ENCODE measurements at regions not wholly inside any gene's neighbourhood (a gene's known extent, or its start where the extent isn't known, plus 50 kb on each side); places are given as distances from the start of the nearest gene placed in this dataset.

DNA sequence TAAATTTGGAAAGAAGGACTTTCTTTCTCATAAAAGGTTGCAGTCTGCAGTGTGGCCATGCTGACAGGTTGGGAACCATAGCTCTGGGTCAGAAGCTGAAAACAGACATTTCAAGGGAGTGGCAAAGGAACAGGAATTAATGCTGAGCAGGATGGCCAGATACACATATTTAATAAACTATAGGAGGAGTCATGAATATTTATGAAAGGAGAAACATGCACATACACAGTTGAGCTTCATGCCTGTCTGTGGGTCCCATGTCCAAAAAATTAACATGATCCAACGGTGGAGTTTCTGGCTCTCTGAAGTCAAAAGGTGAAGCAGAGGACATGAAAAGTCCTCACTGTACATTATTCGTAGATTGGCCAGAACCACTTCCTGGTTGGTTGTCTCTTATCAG, 2556.0 kb downstream of the PCDH9 start:
- Histone ChIP-seq H3K4me3 (ENCODE audit: low read depth, low read length) (no peak overlapping the region), H3K79me2 (ENCODE audit: control insufficient read depth, insufficient read depth, low read length, poor library complexity) (peaks cover 5% of the 10 kb centered on the region), H2BK5ac (ENCODE audit: low read depth, low read length, poor library complexity) (peak overlapping the region; percentile 99), H4K8ac (ENCODE audit: low read depth, low read length) (peak overlapping the region; percentile 80), H3K4ac (ENCODE audit: low read depth, low read length) (peak overlapping the region; percentile 69), H3K36me3 (ENCODE audit: control insufficient read depth in 1 of 2, insufficient read depth in 2 of 2, low read length in 2 of 2) (no peaks in the 10 kb centered on the region), H3K27ac (ENCODE audit: low read depth, low read length) (peak overlapping the region; percentile 89), H3K4me2 (ENCODE audit: low read length) (no peak overlapping the region), H3K9ac (ENCODE audit: low read length) (no peak overlapping the region), H2BK12ac (ENCODE audit: low read length) (peak overlapping the region; percentile 94), H3K9me3 (ENCODE audit: insufficient read depth, low read depth, low read length) (no peaks in the 10 kb centered on the region), H3K4me1 (ENCODE audit: control insufficient read depth in 1 of 2, insufficient read depth in 2 of 2, low read length in 2 of 2) (peaks cover 3% of the 10 kb centered on the region in 2 experiments), H4K91ac (ENCODE audit: low read depth, low read length) (peak overlapping the region; percentile 99), H3K23ac (ENCODE audit: low read length) (no peak overlapping the region), H3K27me3 (ENCODE audit: insufficient read depth, low read length) (no peaks in the 10 kb centered on the region), H3K18ac (ENCODE audit: low read length) (no peak overlapping the region), H2BK120ac (ENCODE audit: insufficient read depth, low read length, poor library complexity) (peak overlapping the region; percentile 95), H2AK5ac (ENCODE audit: low read length) (peak overlapping the region; percentile 89), H3K79me1 (ENCODE audit: low read length) (peaks cover 23% of the 10 kb centered on the region), H4K12ac (ENCODE audit: low read depth, low read length) (peak overlapping the region; percentile 54), H3K14ac (ENCODE audit: low read length) (peak overlapping the region; percentile 92), H2AFZ (ENCODE audit: insufficient read depth, low read length, poor library complexity) (peak overlapping the region; percentile 59)
- WGBS (ENCODE audit: extremely low coverage, insufficient coverage, insufficient read length) = no CpG with 5 or more reads among the region's 2 CpGs
- DNase-seq = no peak

DNA sequence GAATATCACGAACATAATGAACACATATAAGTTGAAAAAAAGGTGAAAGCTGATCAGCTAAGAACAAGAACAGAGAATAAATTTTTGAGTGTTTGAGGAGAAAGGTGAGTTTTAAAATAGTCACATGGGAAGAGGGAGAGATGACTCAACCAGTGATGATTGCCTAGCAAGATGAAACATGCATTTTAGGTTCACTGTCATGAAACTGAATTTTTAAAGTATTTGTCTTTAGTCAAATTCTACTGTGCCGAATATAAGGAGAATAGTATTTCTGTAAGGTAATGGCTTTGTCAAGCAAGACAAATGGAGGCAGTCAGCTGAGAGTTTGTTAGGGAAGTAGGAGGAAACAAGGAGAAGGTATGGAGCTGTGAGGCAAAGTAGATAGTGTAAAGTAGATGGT, 2557.4 kb downstream of the PCDH9 start:
- H2BK5ac ChIP-seq (ENCODE audit: low read depth, low read length, poor library complexity) = no peak overlapping the region
- H3K9ac ChIP-seq (ENCODE audit: low read length) = no peak overlapping the region
- H3K79me1 ChIP-seq (ENCODE audit: low read length) = peaks cover 21% of the 10 kb centered on the region
- no peak overlapping the region for H4K12ac ChIP-seq (ENCODE audit: low read depth, low read length)
- no peak overlapping the region for H4K91ac ChIP-seq (ENCODE audit: low read depth, low read length)
- no peak overlapping the region for H2AFZ ChIP-seq (ENCODE audit: insufficient read depth, low read length, poor library complexity)
- H3K36me3 ChIP-seq (ENCODE audit: control insufficient read depth in 1 of 2, insufficient read depth in 2 of 2, low read length in 2 of 2) = no peaks in the 10 kb centered on the region
- H3K4me2 ChIP-seq (ENCODE audit: low read length) = no peak overlapping the region
- H3K23ac ChIP-seq (ENCODE audit: low read length) = no peak overlapping the region
- H2BK120ac ChIP-seq (ENCODE audit: insufficient read depth, low read length, poor library complexity) = no peak overlapping the region
- no peak overlapping the region for H3K14ac ChIP-seq (ENCODE audit: low read length)
- H3K4ac ChIP-seq (ENCODE audit: low read depth, low read length) = no peak overlapping the region
- no peaks in the 10 kb centered on the region for H3K9me3 ChIP-seq (ENCODE audit: insufficient read depth, low read depth, low read length)
- no peak for DNase-seq
- peaks cover 5% of the 10 kb centered on the region for H3K79me2 ChIP-seq (ENCODE audit: control insufficient read depth, insufficient read depth, low read length, poor library complexity)
- no peak overlapping the region for H2BK12ac ChIP-seq (ENCODE audit: low read length)
- no peak overlapping the region for H3K27ac ChIP-seq (ENCODE audit: low read depth, low read length)
- peaks cover 3% of the 10 kb centered on the region in 2 experiments for H3K4me1 ChIP-seq (ENCODE audit: control insufficient read depth in 1 of 2, insufficient read depth in 2 of 2, low read length in 2 of 2)
- no peak overlapping the region for H3K18ac ChIP-seq (ENCODE audit: low read length)
- H4K8ac ChIP-seq (ENCODE audit: low read depth, low read length) = no peak overlapping the region
- no peaks in the 10 kb centered on the region for H3K27me3 ChIP-seq (ENCODE audit: insufficient read depth, low read length)
- no peak overlapping the region for H2AK5ac ChIP-seq (ENCODE audit: low read length)
- no peak overlapping the region for H3K4me3 ChIP-seq (ENCODE audit: low read depth, low read length)
- WGBS (ENCODE audit: extremely low coverage, insufficient coverage, insufficient read length) = no CpG with 5 or more reads among the region's 2 CpGs

DNA sequence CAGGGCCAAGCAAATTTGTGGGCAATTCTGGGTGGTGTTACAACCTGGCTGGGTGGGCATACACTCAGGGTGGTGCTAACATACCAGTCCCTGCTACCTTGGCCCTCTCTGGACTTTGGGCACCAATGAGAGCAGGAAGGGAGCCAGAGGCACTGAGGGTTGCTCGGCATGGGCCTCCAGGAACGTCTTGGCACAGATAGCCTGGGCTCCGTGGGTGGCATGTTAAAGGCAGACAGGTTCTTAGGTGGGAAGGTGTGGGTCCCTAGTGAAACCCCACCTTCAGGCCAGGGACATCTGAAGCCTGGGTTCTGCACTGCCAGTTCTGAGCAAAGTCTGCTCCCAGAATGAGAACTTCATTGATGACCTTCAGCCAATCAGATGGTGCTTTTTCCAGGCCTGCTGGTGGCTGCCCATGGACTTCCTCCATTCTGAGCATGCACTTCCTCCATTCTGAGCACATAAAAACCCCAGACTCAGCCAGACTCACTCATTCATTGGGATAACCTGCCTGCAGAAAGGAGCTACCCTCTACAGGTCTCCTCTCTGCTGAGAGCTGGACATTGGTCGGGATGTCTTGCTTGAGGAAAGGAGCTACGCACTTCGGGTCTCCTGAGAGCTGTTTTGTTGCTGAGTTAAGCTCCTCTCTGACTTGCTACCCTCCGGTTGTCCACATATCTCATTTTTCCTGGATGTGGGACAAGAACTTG, 2567.1 kb downstream of the PCDH9 start:
- Histone ChIP-seq H4K12ac (ENCODE audit: low read depth, low read length) (no peak overlapping the region), H3K18ac (ENCODE audit: low read length) (no peak overlapping the region)

DNA sequence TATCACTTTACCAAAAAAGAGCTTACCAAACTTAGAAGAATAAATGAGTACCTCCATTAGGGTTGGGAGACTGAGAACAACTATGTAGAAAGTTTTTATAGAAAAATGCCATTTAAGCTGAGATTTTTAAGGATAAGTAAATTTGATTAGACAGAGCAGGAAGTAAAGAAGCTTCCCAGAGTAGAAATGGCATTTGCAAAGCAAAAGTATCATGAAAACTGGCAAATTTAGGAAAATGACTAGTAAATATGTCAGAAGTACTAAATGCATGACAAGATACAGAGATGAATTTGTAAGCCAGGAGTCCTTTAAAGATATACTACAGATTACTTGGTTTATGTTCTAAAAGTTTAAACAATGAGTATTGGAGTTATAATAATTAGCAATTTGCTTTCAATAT, 2581.8 kb downstream of the PCDH9 start:
- peaks cover 5% of the 10 kb centered on the region for H3K79me1 ChIP-seq (ENCODE audit: low read length)
- no peak overlapping the region for H2AFZ ChIP-seq (ENCODE audit: insufficient read depth, low read length, poor library complexity)
- H3K23ac ChIP-seq (ENCODE audit: low read length) = no peak overlapping the region
- H3K4me3 ChIP-seq (ENCODE audit: low read depth, low read length) = no peak overlapping the region
- no peak overlapping the region for H4K91ac ChIP-seq (ENCODE audit: low read depth, low read length)
- peaks cover 2 to 3% of the 10 kb centered on the region in 2 experiments for H3K4me1 ChIP-seq (ENCODE audit: control insufficient read depth in 1 of 2, insufficient read depth in 2 of 2, low read length in 2 of 2)
- DNase-seq = no peak
- H3K27me3 ChIP-seq (ENCODE audit: insufficient read depth, low read length) = no peaks in the 10 kb centered on the region
- no peak overlapping the region for H3K4me2 ChIP-seq (ENCODE audit: low read length)
- no peak overlapping the region for H2AK5ac ChIP-seq (ENCODE audit: low read length)
- H3K36me3 ChIP-seq (ENCODE audit: control insufficient read depth in 1 of 2, insufficient read depth in 2 of 2, low read length in 2 of 2) = no peaks in the 10 kb centered on the region
- H3K27ac ChIP-seq (ENCODE audit: low read depth, low read length) = no peak overlapping the region
- H3K9ac ChIP-seq (ENCODE audit: low read length) = no peak overlapping the region
- no peak overlapping the region for H4K12ac ChIP-seq (ENCODE audit: low read depth, low read length)
- no peaks in the 10 kb centered on the region for H3K79me2 ChIP-seq (ENCODE audit: control insufficient read depth, insufficient read depth, low read length, poor library complexity)
- H2BK12ac ChIP-seq (ENCODE audit: low read length) = no peak overlapping the region
- no peaks in the 10 kb centered on the region for H3K9me3 ChIP-seq (ENCODE audit: insufficient read depth, low read depth, low read length)
- no peak overlapping the region for H2BK5ac ChIP-seq (ENCODE audit: low read depth, low read length, poor library complexity)
- no peak overlapping the region for H4K8ac ChIP-seq (ENCODE audit: low read depth, low read length)
- H2BK120ac ChIP-seq (ENCODE audit: insufficient read depth, low read length, poor library complexity) = no peak overlapping the region
- H3K18ac ChIP-seq (ENCODE audit: low read length) = no peak overlapping the region
- no peak overlapping the region for H3K4ac ChIP-seq (ENCODE audit: low read depth, low read length)
- no peak overlapping the region for H3K14ac ChIP-seq (ENCODE audit: low read length)

More for the DNA sequence above, 2567.1 kb downstream of the PCDH9 start:
- H3K9me3 ChIP-seq (ENCODE audit: insufficient read depth, low read depth, low read length) = peaks cover 3% of the 10 kb centered on the region
- no peaks in the 10 kb centered on the region for H3K79me2 ChIP-seq (ENCODE audit: control insufficient read depth, insufficient read depth, low read length, poor library complexity)
- no peak overlapping the region for H3K4ac ChIP-seq (ENCODE audit: low read depth, low read length)
- WGBS (ENCODE audit: extremely low coverage, insufficient coverage, insufficient read length) = no CpG with 5 or more reads among the region's 7 CpGs
- H3K4me2 ChIP-seq (ENCODE audit: low read length) = no peak overlapping the region
- no peak overlapping the region for H3K4me3 ChIP-seq (ENCODE audit: low read depth, low read length)
- no peak overlapping the region for H3K14ac ChIP-seq (ENCODE audit: low read length)
- no peak overlapping the region for H2BK120ac ChIP-seq (ENCODE audit: insufficient read depth, low read length, poor library complexity)
- H3K27me3 ChIP-seq (ENCODE audit: insufficient read depth, low read length) = no peaks in the 10 kb centered on the region
- H3K36me3 ChIP-seq (ENCODE audit: control insufficient read depth in 1 of 2, insufficient read depth in 2 of 2, low read length in 2 of 2) = no peaks in the 10 kb centered on the region
- no peak overlapping the region for H3K27ac ChIP-seq (ENCODE audit: low read depth, low read length)
- no peak overlapping the region for H2AFZ ChIP-seq (ENCODE audit: insufficient read depth, low read length, poor library complexity)
- H3K79me1 ChIP-seq (ENCODE audit: low read length) = peaks cover 1% of the 10 kb centered on the region
- no peak overlapping the region for H3K9ac ChIP-seq (ENCODE audit: low read length)
- H3K23ac ChIP-seq (ENCODE audit: low read length) = no peak overlapping the region
- H2AK5ac ChIP-seq (ENCODE audit: low read length) = no peak overlapping the region
- DNase-seq = no peak
- no peaks in the 10 kb centered on the region for H3K4me1 ChIP-seq (ENCODE audit: control insufficient read depth in 1 of 2, insufficient read depth in 2 of 2, low read length in 2 of 2)
- no peak overlapping the region for H4K8ac ChIP-seq (ENCODE audit: low read depth, low read length)
- H4K91ac ChIP-seq (ENCODE audit: low read depth, low read length) = no peak overlapping the region
- H2BK5ac ChIP-seq (ENCODE audit: low read depth, low read length, poor library complexity) = no peak overlapping the region
- H2BK12ac ChIP-seq (ENCODE audit: low read length) = no peak overlapping the region
